HEK293 (cell line): ENCODE measurements at regions not wholly inside any gene's neighbourhood (a gene's known extent, or its start where the extent isn't known, plus 50 kb on each side); places are given as distances from the start of the nearest gene placed in this dataset.

Experiments used
- CTCF ChIA-PET: fragments of 350-600 bp; formaldehyde crosslinking; extraction: SDS; loops from one replicate; lab custom pipeline; 2021; ENCODE audit warnings: antibody characterized with exemption; lab: Yijun Ruan, JAX
- POLR2A ChIA-PET: fragments of 300-600 bp; formaldehyde crosslinking; extraction: SDS; loops from one replicate; lab custom pipeline; 2020; ENCODE audit warnings: antibody characterized with exemption, inconsistent platforms; lab: Yijun Ruan, JAX
- H3K27ac ChIP-seq: fragments of 200-500 bp; sonication (Bioruptor generic); 2 replicates; pipeline ENCODE4 v1.5.1; 2014; ENCODE audit warnings: low read depth, low read length, control low read depth, inconsistent platforms; ENCODE audit errors: extremely low read depth
- H3K36me3 ChIP-seq, 2 experiments: fragments of 200-500 bp in 1 of 2; sonication (Bioruptor generic) in 1 of 2; 1 replicate in 1 of 2; 2 replicates in 1 of 2; pipeline ENCODE4 v1.5.1; 2014 to 2017; ENCODE audit warnings: inconsistent platforms in 2 of 2, low read length in 2 of 2; ENCODE audit not compliant: control insufficient read depth in 2 of 2, insufficient read depth in 1 of 2
- H3K4me1 ChIP-seq: fragments of 200-500 bp; sonication (Bioruptor generic); 2 replicates; pipeline ENCODE4 v1.5.1; 2014; ENCODE audit warnings: mild to moderate bottlenecking, low read length, inconsistent platforms; ENCODE audit not compliant: control insufficient read depth, insufficient read depth
- H3K4me3 ChIP-seq: 2 replicates; pipeline ENCODE4 v1.5.1; 2011; ENCODE audit warnings: low read depth, mild to moderate bottlenecking, control low read depth, low read length, moderate library complexity
- H3K9me3 ChIP-seq: fragments of 200-500 bp; sonication (Bioruptor generic); 2 replicates; pipeline ENCODE4 v1.5.1; 2014; ENCODE audit warnings: low read depth, low read length, inconsistent platforms; ENCODE audit not compliant: control insufficient read depth, insufficient read depth
- ELK4 ChIP-seq: IDR thresholded peaks from 2 replicates; pipeline ENCODE4 v1.6.1; 2011; ENCODE audit warnings: mild to moderate bottlenecking, low read depth, low read length, borderline replicate concordance
- IKZF3 ChIP-seq: fragments of 450-650 bp; IDR thresholded peaks from 2 replicates; pipeline ENCODE4 v1.5.0; 2018; ENCODE audit warnings: missing biosample characterization, mild to moderate bottlenecking, missing genetic modification characterization, moderate library complexity
- PRDM10 ChIP-seq: fragments of 450-650 bp; formaldehyde crosslinking; IDR thresholded peaks from 2 replicates; pipeline ENCODE4 v1.5.1; 2016; ENCODE audit warnings: missing biosample characterization, missing genetic modification characterization
- RBAK ChIP-seq: fragments of 450-650 bp; formaldehyde crosslinking; IDR thresholded peaks from 2 replicates; pipeline ENCODE4 v1.5.1; 2016; ENCODE audit warnings: missing biosample characterization, missing genetic modification characterization
- SCRT1 ChIP-seq: fragments of 450-650 bp; formaldehyde crosslinking; IDR thresholded peaks from 2 replicates; pipeline ENCODE4 v1.5.1; 2016; ENCODE audit warnings: missing biosample characterization, missing genetic modification characterization, borderline replicate concordance
- SETDB1 ChIP-seq: IDR thresholded peaks from one replicate; pipeline ENCODE4 v1.6.1; 2017; ENCODE audit warnings: mild to moderate bottlenecking, low read length, moderate library complexity, mixed read lengths; ENCODE audit not compliant: insufficient read length
- ZBTB21 ChIP-seq: fragments of 450-650 bp; formaldehyde crosslinking; IDR thresholded peaks from 2 replicates; pipeline ENCODE4 v1.5.1; 2017; ENCODE audit warnings: missing biosample characterization, missing genetic modification characterization
- ZBTB8A ChIP-seq: fragments of 450-650 bp; formaldehyde crosslinking; IDR thresholded peaks from 2 replicates; pipeline ENCODE4 v1.5.1; 2016; ENCODE audit warnings: missing biosample characterization, missing genetic modification characterization
- ZFP37 ChIP-seq: fragments of 450-650 bp; formaldehyde crosslinking; IDR thresholded peaks from 2 replicates; pipeline ENCODE4 v1.5.1; 2016; ENCODE audit warnings: missing biosample characterization, missing genetic modification characterization
- ZFP41 ChIP-seq: fragments of 450-650 bp; formaldehyde crosslinking; IDR thresholded peaks from 2 replicates; pipeline ENCODE4 v1.5.1; 2016; ENCODE audit warnings: missing biosample characterization, missing genetic modification characterization, borderline replicate concordance
- ZIC2 ChIP-seq: fragments of 450-650 bp; formaldehyde crosslinking; IDR thresholded peaks from 2 replicates; pipeline ENCODE4 v1.5.1; 2016; ENCODE audit warnings: missing biosample characterization, missing genetic modification characterization
- ZNF138 ChIP-seq: fragments of 450-650 bp; formaldehyde crosslinking; IDR thresholded peaks from 2 replicates; pipeline ENCODE4 v1.5.1; 2016; ENCODE audit warnings: missing biosample characterization, missing genetic modification characterization, borderline replicate concordance
- ZNF184 ChIP-seq: fragments of 450-650 bp; IDR thresholded peaks from 2 replicates; pipeline ENCODE4 v1.5.1; 2018; ENCODE audit warnings: missing biosample characterization, mild to moderate bottlenecking, missing genetic modification characterization
- ZNF391 ChIP-seq: fragments of 450-650 bp; formaldehyde crosslinking; IDR thresholded peaks from 2 replicates; pipeline ENCODE4 v1.5.1; 2016; ENCODE audit warnings: low read depth, missing biosample characterization, missing genetic modification characterization, borderline replicate concordance
- ZNF449 ChIP-seq: fragments of 450-650 bp; formaldehyde crosslinking; IDR thresholded peaks from 2 replicates; pipeline ENCODE4 v1.5.1; 2017; ENCODE audit warnings: missing biosample characterization, mild to moderate bottlenecking, missing genetic modification characterization, moderate library complexity
- ZNF530 ChIP-seq: fragments of 450-650 bp; formaldehyde crosslinking; IDR thresholded peaks from 2 replicates; pipeline ENCODE4 v1.5.1; 2016; ENCODE audit warnings: low read depth, missing biosample characterization, missing genetic modification characterization
- ZNF558 ChIP-seq: fragments of 450-650 bp; formaldehyde crosslinking; IDR thresholded peaks from 2 replicates; pipeline ENCODE4 v1.5.1; 2016; ENCODE audit warnings: missing biosample characterization, missing genetic modification characterization
- ZNF580 ChIP-seq: fragments of 450-650 bp; formaldehyde crosslinking; IDR thresholded peaks from 2 replicates; pipeline ENCODE4 v1.5.1; 2016; ENCODE audit warnings: missing biosample characterization, missing genetic modification characterization
- ZNF629 ChIP-seq: fragments of 450-650 bp; formaldehyde crosslinking; IDR thresholded peaks from 2 replicates; pipeline ENCODE4 v1.5.1; 2017; ENCODE audit warnings: missing biosample characterization, missing genetic modification characterization
- ZNF639 ChIP-seq: fragments of 450-650 bp; formaldehyde crosslinking; IDR thresholded peaks from 2 replicates; pipeline ENCODE4 v1.5.1; 2016; ENCODE audit warnings: missing biosample characterization, missing genetic modification characterization
- ZNF670 ChIP-seq: fragments of 450-650 bp; formaldehyde crosslinking; IDR thresholded peaks from 2 replicates; pipeline ENCODE4 v1.5.1; 2016; ENCODE audit warnings: missing biosample characterization, missing genetic modification characterization, low read depth
- ZSCAN18 ChIP-seq: fragments of 450-650 bp; formaldehyde crosslinking; IDR thresholded peaks from 2 replicates; pipeline ENCODE4 v1.5.1; 2016; ENCODE audit warnings: missing biosample characterization, missing genetic modification characterization
- ZSCAN5A ChIP-seq: fragments of 450-650 bp; formaldehyde crosslinking; IDR thresholded peaks from 2 replicates; pipeline ENCODE4 v1.5.1; 2016; ENCODE audit warnings: missing biosample characterization, missing genetic modification characterization

GRCh38 chr1:38784452-38785284, 74.9 kb downstream of the RRAGC start (continued):
- TF ChIP-seq ZNF138 (tag by site-specific recombination) (no peak), ZNF670 (tag by site-specific recombination) (no peak), ZNF449 (tag by site-specific recombination) (0 out of 2 replicates have a peak, but pooled peaks have one; percentile 8), RBAK (tag by site-specific recombination) (no peak), ZBTB21 (tag by site-specific recombination) (no peak), ZNF629 (tag by site-specific recombination) (peak; percentile 78), ZNF639 (peak; percentile 67; the same call in 1 of the 2 replicates), ZSCAN5A (tag by site-specific recombination) (peak; percentile 55; the same call in 1 of the 2 replicates), ZNF580 (tag by site-specific recombination) (0 out of 2 replicates have a peak, but pooled peaks have one; percentile 16), ZNF391 (tag by site-specific recombination) (0 out of 2 replicates have a peak, but pooled peaks have one; percentile 13)

GRCh38 chr1:38783640-38784229, 75.8 kb downstream of the RRAGC start:
- Histone ChIP-seq H3K4me1 (peaks cover 22% of the 10 kb centered on the region), H3K4me3 (peak overlapping the region; percentile 28), H3K27ac (peak overlapping the region; percentile 88; the same call in 1 of the 2 replicates), H3K36me3 (no peaks in the 10 kb centered on the region), H3K9me3 (no peaks in the 10 kb centered on the region)
- ChIA-PET CTCF (no interaction called here), POLR2A (interaction anchor here (0.6 kb wide), 1 partner anchor 976 kb away, joined by 8 read pairs; the partner anchor contains the start of genes C1orf122 and YRDC)
- no peak; the same call in 1 of the 2 replicates for TF ChIP-seq ZFP37 (tag by site-specific recombination)
- TF ChIP-seq ZIC2 (tag by site-specific recombination): peak; percentile 92
- TF ChIP-seq IKZF3 (tag by site-specific recombination): peak; percentile 69
- TF ChIP-seq ZBTB8A (tag by site-specific recombination): 0 out of 2 replicates have a peak, but pooled peaks have one; percentile 16
- no peak for TF ChIP-seq ZNF138 (tag by site-specific recombination)
- TF ChIP-seq SCRT1 (tag by site-specific recombination): no peak
- TF ChIP-seq ZSCAN18 (tag by site-specific recombination): no peak
- TF ChIP-seq ZNF184: no peak
- no peak for TF ChIP-seq ZNF558
- no peak for TF ChIP-seq ZNF530 (tag by site-specific recombination)
- TF ChIP-seq ZFP41: no peak
- peak; percentile 63 for TF ChIP-seq PRDM10 (tag by site-specific recombination)
- no peak for TF ChIP-seq ELK4
- TF ChIP-seq SETDB1: no peak
